ENCODE measurements at regions not wholly inside any gene's neighbourhood (a gene's known extent, or its start where the extent isn't known, plus 50 kb on each side); places are given as distances from the start of the nearest gene placed in this dataset.
A peak's percentile ranks its signal among the peaks of the same experiment; 100 is the strongest.
"Not testable (repeated sequence)": the region's sequence is repeated elsewhere in the genome, so short reads cannot be mapped to it uniquely, and the experiment has no call there.

DNA sequence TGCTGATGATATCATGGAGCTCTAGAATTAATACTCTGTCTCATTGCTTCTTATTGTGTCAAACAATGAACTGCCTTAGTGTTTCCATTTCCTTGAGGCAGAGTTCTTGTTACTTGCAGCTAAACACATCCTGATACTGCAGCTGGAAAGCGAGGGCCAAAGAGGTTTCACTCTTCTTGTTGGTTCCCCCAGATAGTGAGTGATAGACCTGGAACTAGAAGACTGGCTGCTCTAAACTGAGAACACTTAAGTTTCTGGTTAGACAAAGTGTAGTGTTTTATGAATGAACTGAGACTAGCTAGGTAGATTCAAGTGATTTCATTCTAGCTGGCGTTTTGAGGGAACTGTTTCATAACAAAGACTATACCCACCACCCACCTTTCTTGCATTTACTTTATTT lies 321.7 kb downstream of the TXNL1 start:
- DNase-seq (ENCODE audit: low read depth in 2 of 2) = no peak

DNA sequence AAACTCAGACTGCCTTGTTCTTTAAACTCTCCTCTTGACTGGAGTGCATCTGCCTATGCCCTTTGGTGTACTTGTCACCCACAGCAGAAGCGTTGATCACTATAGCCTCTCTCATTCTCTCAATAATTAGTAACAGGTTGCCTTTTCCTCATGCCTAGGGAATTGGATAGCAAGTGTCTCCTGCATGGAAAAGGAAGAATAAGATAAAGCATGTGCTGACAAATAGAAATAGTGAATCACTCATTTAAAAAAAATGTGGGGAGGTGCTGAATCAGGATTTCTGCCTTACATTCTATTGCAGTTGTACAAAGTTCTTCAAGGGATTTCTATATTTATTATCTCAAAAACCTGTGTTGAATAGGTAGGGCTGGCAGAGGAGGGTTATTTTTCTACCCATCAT lies 323.0 kb downstream of the TXNL1 start:
- DNase-seq (ENCODE audit: low read depth in 2 of 2) = peak; percentile 75

DNA sequence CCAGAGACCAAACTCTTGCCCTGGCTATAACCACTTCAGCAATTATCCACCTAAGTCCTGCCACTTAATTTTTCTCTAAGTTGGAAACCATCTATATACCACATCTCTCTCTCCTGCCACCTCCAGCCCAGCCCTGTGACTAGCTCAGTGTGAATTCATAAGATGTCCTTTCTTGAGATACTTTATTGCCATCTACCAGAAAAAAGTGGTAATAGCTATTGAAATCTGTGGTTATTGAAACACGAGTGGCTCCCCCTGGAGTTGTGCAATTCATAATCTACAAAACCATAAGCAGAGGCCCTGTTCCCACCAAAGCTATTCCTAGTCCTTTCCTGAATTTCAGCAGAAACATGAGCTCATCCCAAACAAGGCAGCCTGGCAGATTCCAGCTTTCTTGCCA lies 324.0 kb downstream of the TXNL1 start:
- DNase-seq (ENCODE audit: low read depth in 2 of 2) = peak in 1 of 2 experiments; percentile 34

DNA sequence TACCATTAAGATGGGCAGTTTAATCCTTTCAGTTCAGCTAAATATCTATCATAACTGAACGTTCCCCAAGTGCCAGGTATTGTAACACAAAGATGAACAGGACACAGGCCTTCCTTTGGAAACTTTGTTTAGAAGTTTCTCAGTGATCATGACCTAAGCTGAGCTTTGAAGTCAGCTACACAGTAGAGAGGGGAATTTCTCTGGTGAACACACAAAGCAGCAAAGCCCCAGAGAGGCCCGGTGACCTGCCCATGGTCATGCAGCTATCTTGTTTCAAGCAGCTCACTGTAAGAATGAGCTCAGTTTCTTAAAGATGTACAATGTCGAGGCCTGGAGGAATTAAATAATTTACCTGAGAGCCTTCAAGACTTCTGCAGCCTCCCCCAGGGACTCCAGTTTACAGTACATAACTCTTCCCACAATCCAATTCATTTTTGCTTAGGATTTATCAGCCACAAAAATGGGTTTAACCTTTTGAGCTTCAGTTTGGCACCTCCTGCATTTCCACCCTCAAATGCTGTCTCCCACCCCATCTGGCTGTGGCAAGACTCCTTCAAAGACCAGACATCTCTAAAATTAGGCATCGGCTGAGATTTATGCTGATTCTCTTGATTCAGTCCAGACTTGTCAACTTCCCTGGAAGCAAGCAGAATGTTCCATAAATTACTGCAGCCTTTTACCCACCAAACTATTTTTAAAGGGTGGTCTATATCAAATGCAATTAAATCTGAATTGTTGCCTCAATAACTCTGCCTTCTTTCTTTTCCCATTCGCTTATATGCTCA lies 325.6 kb downstream of the TXNL1 start:
- DNase-seq (ENCODE audit: low read depth in 2 of 2) = no peak

DNA sequence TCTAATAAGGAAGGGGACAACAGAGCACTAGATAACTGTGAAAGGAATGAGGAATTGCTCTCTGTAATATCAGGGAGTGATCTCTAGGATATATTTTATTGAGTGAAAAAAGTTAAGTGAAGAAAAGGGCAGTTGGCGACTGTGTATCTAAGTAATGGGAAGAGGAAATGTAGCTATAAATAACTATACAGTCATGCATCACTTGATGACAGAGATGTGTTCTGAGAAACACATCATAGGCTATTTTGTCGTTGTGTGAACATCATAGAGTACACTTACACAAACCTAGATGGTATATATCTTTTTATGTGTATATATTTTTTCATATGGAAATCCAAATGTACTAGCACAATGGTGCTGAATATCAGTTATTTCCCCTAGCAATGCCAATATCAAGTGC lies 329.3 kb downstream of the TXNL1 start:
- DNase-seq (ENCODE audit: low read depth in 2 of 2) = no peak

DNA sequence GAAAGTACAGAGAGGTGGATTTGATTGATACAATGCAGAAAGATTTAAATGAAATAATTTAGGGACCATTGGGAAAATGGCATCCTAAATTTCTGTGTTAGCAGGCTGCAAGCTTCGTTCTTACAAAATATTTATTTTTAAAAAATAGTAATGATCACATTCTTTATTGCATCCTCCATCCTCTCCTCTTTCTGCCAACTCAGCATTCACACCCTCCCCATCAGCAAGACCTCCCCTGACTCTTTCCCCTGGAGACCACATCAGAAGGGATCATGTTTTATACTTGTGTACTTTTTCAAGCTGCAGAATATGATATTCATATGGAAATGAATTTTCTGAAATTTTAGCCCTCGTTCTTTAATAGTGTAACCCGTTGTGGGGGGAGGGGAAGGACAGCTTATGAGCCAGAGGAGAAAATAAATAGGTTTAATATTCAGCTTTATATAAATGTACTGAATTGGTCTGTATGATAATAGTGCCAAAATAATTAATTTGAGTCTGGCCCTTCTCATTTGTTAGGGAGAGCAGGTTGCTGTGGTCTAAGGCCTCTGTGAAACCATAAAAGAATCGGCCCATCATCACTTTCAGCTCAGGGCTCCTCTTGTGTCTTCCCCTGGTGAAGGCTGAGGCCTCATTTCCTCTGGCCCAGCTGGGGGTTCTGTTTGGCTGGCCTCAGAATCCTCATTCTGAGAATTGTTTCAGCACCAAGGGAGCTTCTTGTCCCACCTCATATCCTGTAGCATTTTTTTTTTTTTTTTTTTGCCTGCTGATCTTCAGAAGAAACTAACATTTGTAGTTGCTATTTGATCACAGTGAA lies 330.8 kb downstream of the TXNL1 start:
- DNase-seq (ENCODE audit: low read depth in 2 of 2) = no peak

- no peak for DNase-seq (ENCODE audit: low read depth in 2 of 2)
Measured at GRCh38 chr18:56306797-56307196, 331.6 kb downstream of the TXNL1 start.

- DNase-seq (ENCODE audit: low read depth in 2 of 2) = no peak
Measured at GRCh38 chr18:56305583-56305982, 332.8 kb downstream of the TXNL1 start.

- no peak for DNase-seq (ENCODE audit: low read depth in 2 of 2)
Measured at GRCh38 chr18:56302156-56302555, 336.2 kb downstream of the TXNL1 start.

- DNase-seq (ENCODE audit: low read depth in 2 of 2) = no peak
Measured at GRCh38 chr18:56299740-56300139, 338.7 kb downstream of the TXNL1 start.

DNA sequence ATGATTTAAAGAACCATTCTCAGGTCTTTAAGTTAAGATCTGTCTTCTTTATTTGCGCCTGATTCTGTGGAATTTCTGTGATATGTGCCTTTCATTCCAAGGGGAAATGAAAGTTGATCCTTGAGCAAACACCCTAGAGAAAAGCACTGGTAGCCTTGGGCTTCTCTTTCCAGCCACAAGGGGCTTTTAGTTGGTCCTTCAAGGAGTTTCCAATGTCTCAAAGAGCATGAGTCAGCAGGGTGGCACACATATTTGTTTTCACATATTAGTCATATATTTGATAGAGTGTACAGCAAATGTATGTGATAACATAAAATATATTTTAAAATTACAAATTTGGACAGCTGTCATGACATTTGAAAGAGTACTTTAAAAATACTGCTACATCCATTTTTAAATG lies 339.5 kb downstream of the TXNL1 start:
- DNase-seq (ENCODE audit: low read depth in 2 of 2) = no peak

DNA sequence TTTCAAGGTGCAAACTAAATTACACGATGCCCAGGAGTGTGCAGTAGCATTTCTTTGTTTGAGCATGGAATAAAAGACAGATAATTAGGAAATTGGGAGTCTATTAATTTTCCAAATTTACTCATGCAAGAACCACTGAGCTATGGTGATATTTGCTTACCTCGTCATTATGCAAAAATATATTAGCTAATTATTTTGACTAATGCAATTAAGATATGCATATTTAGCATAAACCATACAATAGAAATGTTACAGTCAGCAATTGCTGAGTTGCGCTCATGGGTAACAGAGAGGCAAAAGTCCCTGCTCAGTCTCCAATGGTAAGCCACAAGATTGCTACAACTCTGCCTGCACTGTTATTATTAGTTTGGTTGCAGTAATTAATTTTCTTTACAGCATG lies 342.0 kb downstream of the TXNL1 start:
- no peak for DNase-seq (ENCODE audit: low read depth in 2 of 2)

GRCh38 chr18:56294484-56295183 lies 343.8 kb downstream of the TXNL1 start:
- no peak for DNase-seq (ENCODE audit: low read depth in 2 of 2)

- no peak for DNase-seq (ENCODE audit: low read depth in 2 of 2)
Measured at GRCh38 chr18:56291294-56291693, 347.1 kb downstream of the TXNL1 start.

- DNase-seq (ENCODE audit: low read depth in 2 of 2) = no peak
Measured at GRCh38 chr18:56289381-56289780, 349.0 kb downstream of the TXNL1 start.

- DNase-seq (ENCODE audit: low read depth in 2 of 2) = peak; percentile 89 to 90
Measured at GRCh38 chr18:56286775-56287325, 351.5 kb downstream of the TXNL1 start.

DNA sequence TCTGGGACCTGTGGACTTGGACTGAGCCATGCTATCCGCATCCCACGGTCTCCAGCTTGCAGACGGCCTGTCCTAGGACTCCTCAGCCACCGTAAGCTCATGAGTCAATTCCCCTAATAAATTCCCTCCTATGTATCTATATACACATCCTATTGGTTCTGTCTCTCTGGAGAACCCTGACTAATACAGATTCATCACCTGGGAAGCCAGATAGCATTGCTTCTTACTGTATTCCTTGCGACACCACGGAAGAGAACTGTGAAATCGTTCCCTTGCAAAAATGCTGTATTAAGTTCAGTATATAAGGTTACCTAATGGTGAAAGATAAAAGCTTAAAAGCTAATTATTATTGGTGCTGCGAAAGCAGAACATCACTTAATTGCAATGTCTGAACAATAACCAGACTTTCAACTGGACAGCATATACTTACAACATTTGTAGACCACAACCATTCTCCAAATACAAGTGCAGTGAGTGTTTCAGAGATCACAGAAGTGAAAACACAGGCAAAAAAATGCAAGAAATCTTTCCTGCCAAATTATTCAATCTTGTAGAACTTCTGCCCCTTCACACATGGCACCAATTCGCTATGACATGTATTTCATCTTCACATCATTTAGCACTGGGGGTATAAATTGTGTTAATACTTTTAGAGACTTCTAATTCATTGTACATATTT lies 352.9 kb downstream of the TXNL1 start:
- DNase-seq (ENCODE audit: low read depth in 2 of 2) = peak; percentile 52 to 59

DNA sequence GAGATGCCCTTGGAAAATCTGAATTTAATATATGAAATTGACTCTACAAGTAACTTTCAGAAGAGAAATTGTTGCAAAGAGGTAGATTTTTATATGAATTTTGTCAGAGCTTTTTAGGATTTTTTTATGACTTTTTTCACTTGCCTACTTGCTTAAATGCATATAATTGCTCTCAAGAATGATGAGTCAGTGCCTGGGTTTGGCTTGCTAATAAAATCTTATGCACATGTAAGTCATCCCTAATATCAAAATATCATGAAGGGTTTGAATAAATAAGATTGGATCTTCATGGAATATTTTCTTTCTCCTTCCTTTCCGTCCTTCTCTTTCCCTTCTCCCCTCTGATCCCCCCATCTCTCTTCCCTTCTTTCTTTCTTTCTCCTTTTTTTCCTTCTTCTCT lies 354.1 kb downstream of the TXNL1 start:
- no peak for DNase-seq (ENCODE audit: low read depth in 2 of 2)

GRCh38 chr18:56283316-56283715 lies 355.1 kb downstream of the TXNL1 start:
- DNase-seq (ENCODE audit: low read depth in 2 of 2) = no peak

- no peak for DNase-seq (ENCODE audit: low read depth in 2 of 2)
Measured at GRCh38 chr18:56282234-56283104, 355.9 kb downstream of the TXNL1 start.

GRCh38 chr18:56279816-56280215 lies 358.6 kb downstream of the TXNL1 start:
- DNase-seq (ENCODE audit: low read depth in 2 of 2) = not testable (repeated sequence)

Data from fibroblast of skin of left quadriceps (primary cell).